T-helper 1 cell treated with Interleukin-12 subunit alpha and Interleukin-12 subunit beta and Interleukin-4 antibody, amounts not matched to agents 30 μg/mL and 1 μg/mL, for 36 hours (primary cell): ENCODE measurements at regions not wholly inside any gene's neighbourhood (a gene's known extent, or its start where the extent isn't known, plus 50 kb on each side); places are given as distances from the start of the nearest gene placed in this dataset.

Experiments
- H3K27ac Mint-ChIP-seq: one replicate; pipeline ENCODE4 v1.8.0; 2021; ENCODE audit warnings: mild to moderate bottlenecking, mixed read lengths
- H3K27me3 Mint-ChIP-seq: one replicate; pipeline ENCODE4 v1.8.0; 2021; ENCODE audit warnings: low read depth, mixed read lengths
- H3K36me3 Mint-ChIP-seq: one replicate; pipeline ENCODE4 v1.8.0; 2021; ENCODE audit warnings: low read depth, mixed read lengths
- H3K4me1 Mint-ChIP-seq: one replicate; pipeline ENCODE4 v1.8.0; 2021; ENCODE audit warnings: low read depth, mixed read lengths
- H3K4me3 Mint-ChIP-seq: one replicate; pipeline ENCODE4 v1.8.0; 2021; ENCODE audit warnings: mild to moderate bottlenecking, moderate library complexity, mixed read lengths
- H3K9me3 Mint-ChIP-seq: one replicate; pipeline ENCODE4 v1.8.0; 2021; ENCODE audit warnings: mixed read lengths

DNA sequence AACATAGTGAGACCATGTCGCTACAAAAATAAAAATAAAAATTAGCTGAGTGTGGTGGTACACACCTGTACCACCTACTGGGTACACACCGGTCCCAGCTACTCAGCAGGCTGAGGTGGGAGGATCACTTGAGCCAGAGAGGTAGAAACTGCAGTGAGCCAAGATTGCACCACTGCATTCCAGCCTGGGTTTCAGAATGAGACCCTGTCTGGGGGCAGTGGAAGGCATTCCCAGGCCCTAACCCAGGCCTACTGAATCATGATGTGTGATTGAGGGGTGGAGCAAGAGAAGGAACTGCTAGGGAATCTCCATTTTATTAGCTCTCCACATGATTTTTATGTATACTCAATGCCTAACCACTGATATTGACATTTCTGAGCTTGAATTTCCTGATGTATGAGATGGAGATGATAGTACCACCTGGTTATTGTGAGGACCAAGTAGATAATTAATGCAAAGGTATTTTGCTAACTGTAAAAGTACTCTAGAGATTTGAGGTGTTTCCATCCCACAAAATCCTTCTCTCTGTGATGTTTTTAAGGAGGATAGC, 169.5 kb upstream of the UMPS start:
- Mint-ChIP-seq H3K9me3 (no peaks in the 10 kb centered on the region), H3K4me1 (no peaks in the 10 kb centered on the region), H3K27ac (no peak overlapping the region), H3K36me3 (no peaks in the 10 kb centered on the region), H3K27me3 (peaks cover 63% of the 10 kb centered on the region), H3K4me3 (no peak overlapping the region)

DNA sequence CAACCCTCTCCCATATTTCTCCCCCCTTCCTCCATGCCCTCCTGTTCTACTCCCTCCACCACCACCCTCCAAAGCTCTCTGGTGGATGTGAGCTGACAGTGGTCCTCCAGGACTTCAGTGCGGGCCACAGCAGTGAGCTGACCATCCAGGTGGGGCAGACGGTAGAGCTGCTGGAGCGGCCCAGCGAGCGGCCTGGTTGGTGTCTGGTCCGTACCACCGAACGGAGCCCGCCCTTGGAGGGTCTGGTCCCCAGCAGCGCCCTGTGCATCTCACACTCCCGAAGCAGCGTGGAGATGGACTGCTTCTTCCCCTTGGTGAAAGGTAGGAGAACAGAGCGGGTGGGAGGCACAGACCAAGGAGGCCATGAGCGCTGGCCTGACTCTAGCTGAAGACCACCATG, 167.5 kb upstream of the UMPS start:
- no peaks in the 10 kb centered on the region for H3K36me3 Mint-ChIP-seq
- H3K27ac Mint-ChIP-seq = no peak overlapping the region
- H3K9me3 Mint-ChIP-seq = no peaks in the 10 kb centered on the region

GRCh38 chr3:124563376-124563775, 166.9 kb upstream of the UMPS start:
- no peaks in the 10 kb centered on the region for H3K4me1 Mint-ChIP-seq
- no peak overlapping the region for H3K4me3 Mint-ChIP-seq
- H3K27ac Mint-ChIP-seq = no peak overlapping the region
- no peaks in the 10 kb centered on the region for H3K36me3 Mint-ChIP-seq
- peaks cover 44% of the 10 kb centered on the region for H3K27me3 Mint-ChIP-seq
- H3K9me3 Mint-ChIP-seq = no peaks in the 10 kb centered on the region

More for the DNA sequence above, 167.5 kb upstream of the UMPS start:
- peaks cover 45% of the 10 kb centered on the region for H3K27me3 Mint-ChIP-seq
- no peak overlapping the region for H3K4me3 Mint-ChIP-seq
- H3K4me1 Mint-ChIP-seq = no peaks in the 10 kb centered on the region

- Mint-ChIP-seq H3K4me3 (no peak overlapping the region), H3K4me1 (no peaks in the 10 kb centered on the region), H3K27me3 (peaks cover 37% of the 10 kb centered on the region), H3K36me3 (no peaks in the 10 kb centered on the region), H3K27ac (no peak overlapping the region), H3K9me3 (no peaks in the 10 kb centered on the region)
These were observed 165.2 kb upstream of the UMPS start for GRCh38 chr3:124565013-124565412.

DNA sequence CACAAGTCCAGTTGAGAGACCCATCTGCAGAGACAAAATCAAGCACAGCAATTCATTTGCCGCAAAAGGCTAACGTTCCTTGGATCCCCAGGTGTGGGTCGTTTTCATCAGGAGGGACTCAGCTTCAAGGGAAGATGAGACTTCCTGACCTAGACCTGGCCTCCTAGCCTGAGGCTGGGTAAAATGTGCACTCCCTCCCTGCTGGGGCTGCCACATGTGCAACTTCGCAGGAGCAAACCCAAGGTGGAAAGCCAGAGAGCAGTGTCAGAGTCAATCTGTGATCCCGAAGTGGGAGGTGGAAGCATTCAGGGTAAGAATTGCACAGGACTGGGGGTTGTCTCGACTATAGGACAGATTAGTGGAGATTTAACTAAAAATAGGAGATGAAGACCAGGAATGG, 164.7 kb upstream of the UMPS start:
- Mint-ChIP-seq H3K36me3 (no peaks in the 10 kb centered on the region), H3K27ac (no peak overlapping the region), H3K27me3 (peaks cover 31% of the 10 kb centered on the region), H3K4me3 (no peak overlapping the region), H3K4me1 (no peaks in the 10 kb centered on the region), H3K9me3 (no peaks in the 10 kb centered on the region)

DNA sequence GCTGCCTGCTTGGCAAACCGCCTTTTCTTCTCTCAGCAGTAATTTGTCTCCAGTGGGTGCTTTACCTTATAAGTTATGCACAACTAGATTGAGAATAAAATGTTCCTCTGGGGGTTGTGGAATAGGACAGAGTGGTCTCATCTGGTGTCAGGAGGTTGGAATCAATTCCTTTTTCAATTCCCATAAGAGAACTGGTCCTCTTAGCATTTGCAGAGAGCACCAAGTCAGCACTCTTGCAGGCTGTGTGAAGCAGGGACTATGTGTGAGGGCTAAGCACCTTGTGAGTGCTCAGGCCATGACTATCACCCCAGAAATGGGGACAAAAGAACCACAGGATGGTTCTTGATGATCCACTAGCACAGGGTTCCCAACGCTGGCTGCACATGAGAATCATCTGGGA, 163.6 kb upstream of the UMPS start:
- no peaks in the 10 kb centered on the region for H3K9me3 Mint-ChIP-seq
- H3K27ac Mint-ChIP-seq = no peak overlapping the region
- H3K27me3 Mint-ChIP-seq = peaks cover 27% of the 10 kb centered on the region
- no peaks in the 10 kb centered on the region for H3K4me1 Mint-ChIP-seq
- no peak overlapping the region for H3K4me3 Mint-ChIP-seq
- no peaks in the 10 kb centered on the region for H3K36me3 Mint-ChIP-seq

DNA sequence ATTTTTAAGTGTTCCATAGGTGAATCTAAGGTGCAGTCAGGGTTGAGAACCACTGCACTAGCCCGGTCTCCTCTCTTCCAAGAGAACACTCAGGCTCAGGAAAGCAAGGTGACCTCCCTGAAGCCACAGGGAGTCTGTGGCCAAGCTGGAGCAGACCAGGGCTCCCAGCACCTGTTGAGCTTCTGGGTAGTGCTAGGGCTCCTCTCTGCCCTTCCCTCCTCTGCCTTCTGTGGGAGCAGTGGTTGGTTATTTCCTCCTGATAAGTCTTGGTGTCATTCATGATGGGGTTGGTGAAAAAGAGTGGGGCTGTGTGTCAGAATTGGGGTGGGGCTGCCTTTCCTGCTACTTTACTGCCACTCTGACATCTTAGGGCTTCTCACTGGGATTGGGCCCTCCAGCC, 163.1 kb upstream of the UMPS start:
- Mint-ChIP-seq H3K4me3 (no peak overlapping the region), H3K27ac (no peak overlapping the region), H3K9me3 (no peaks in the 10 kb centered on the region), H3K4me1 (no peaks in the 10 kb centered on the region), H3K36me3 (no peaks in the 10 kb centered on the region), H3K27me3 (peaks cover 26% of the 10 kb centered on the region)

DNA sequence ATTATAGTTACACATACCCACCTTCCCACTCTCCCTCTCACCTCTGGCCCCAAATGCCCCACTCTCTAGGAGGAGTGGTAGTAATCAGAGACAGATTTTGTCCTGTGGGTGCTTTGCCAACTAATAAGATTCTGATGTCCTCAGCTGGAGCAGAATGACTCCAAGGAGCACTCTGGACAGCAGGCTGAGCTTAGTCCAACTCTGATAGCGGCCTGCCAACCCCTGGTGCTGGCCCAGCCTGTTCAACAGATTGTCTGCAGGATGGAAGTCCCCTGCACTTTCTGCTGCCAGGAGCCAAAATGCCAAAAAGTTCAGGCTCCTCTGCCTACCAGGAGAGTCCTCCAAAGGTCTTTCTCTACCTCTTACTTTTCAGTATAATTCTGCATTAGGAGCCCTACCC, 160.5 kb upstream of the UMPS start:
- Mint-ChIP-seq H3K27me3 (peaks cover 27% of the 10 kb centered on the region), H3K36me3 (no peaks in the 10 kb centered on the region), H3K4me1 (no peaks in the 10 kb centered on the region), H3K9me3 (no peaks in the 10 kb centered on the region), H3K4me3 (no peak overlapping the region), H3K27ac (no peak overlapping the region)

GRCh38 chr3:124570232-124570631, 160.0 kb upstream of the UMPS start:
- Mint-ChIP-seq H3K27ac (no peak overlapping the region), H3K4me1 (peaks cover 3% of the 10 kb centered on the region), H3K27me3 (peaks cover 26% of the 10 kb centered on the region), H3K36me3 (no peaks in the 10 kb centered on the region), H3K9me3 (no peaks in the 10 kb centered on the region), H3K4me3 (no peak overlapping the region)

DNA sequence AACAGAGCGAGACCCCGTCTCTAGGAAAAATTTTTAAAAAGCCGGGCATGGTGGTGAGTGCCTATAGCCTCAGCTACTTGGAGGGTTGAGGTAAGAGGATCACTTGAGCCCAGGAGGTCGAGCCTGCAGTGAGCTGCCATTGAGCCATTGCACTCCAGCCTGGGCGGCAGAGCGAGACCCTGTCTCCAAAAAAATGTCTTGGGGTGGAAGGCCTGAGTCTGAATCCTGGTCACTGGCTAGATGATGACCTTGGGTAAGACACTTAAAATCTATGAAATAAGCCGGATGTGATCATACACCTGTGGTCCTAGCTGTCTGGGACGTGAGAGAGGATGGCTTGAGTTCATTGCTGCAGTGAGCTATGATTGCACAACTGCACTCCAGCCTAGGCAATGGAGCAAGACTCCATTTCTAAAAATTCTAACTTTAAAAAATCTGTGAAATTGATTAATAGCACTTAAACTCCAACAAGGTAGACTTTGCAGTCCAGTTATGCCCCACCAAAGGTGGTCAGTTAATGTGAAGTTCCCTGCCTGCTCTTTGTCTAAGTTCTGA, 157.3 kb upstream of the UMPS start:
- Mint-ChIP-seq H3K4me1 (peaks cover 5% of the 10 kb centered on the region), H3K27me3 (peaks cover 28% of the 10 kb centered on the region), H3K27ac (no peak overlapping the region), H3K36me3 (no peaks in the 10 kb centered on the region), H3K4me3 (no peak overlapping the region), H3K9me3 (no peaks in the 10 kb centered on the region)

DNA sequence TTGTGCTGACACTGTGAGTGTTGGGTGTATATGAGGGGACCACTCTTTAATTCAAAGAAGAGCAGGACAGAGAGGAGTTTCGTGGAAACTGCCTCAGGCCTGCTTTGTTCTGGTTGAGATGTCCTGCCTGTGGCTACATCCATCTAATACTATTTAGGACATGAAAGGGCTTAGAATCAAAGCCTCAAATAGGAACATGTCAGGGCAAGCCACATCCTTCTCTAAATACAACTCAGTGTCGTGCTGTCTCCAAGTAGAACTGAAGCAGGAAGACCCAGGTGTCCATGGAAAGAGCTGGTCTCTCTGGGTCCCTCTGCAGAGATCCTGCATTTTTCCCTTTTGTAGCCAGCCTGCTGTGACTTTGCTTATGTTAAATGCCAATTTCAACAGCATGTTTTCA, 156.2 kb upstream of the UMPS start:
- Mint-ChIP-seq H3K36me3 (no peaks in the 10 kb centered on the region), H3K27ac (no peak overlapping the region), H3K4me1 (peaks cover 5% of the 10 kb centered on the region), H3K9me3 (no peaks in the 10 kb centered on the region), H3K27me3 (peaks cover 30% of the 10 kb centered on the region), H3K4me3 (no peak overlapping the region)

DNA sequence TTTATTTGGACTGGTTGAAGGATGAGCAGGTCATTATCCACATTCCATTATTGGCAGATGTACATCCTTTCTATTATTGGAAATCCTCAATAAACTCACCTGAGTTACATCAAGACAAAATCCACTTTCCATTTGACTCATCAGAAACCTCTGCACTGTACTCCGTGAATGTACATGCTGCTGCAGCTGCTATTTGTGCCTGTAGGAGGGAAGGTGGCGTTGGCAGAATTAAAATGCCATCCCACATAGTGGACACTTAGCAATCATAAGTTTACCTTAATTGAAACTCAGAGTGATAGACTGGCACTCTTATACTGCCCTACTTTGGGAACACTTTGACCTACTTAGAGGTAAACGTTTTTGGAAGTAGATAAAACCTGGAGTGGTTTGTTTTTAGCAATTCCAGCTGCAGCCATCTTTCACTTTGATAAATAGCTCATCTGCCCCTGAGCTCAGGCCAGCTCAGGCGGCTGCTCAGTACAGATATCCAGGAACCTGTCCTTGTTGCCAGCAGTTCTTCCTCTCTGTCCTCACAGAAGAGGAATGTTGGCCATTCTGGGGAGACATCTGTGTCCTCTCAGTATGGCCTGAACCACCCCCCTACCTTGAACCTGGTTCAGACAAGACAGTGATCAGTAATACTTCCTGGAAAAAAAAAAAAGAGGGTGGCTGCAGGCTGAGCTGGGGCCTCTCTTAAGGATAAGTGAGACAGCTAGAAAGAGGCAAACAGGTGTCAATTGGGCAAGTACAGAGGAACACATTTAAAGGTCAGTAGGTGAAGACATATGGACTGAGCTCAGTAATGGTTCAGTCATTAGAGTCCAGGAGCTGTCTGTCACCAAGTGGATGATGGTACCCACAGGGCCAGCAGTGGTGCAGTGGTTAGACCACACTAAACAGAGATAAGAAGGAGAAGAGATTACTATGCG, 153.4 kb upstream of the UMPS start:
- Mint-ChIP-seq H3K9me3 (no peaks in the 10 kb centered on the region), H3K27ac (no peak overlapping the region), H3K36me3 (no peaks in the 10 kb centered on the region), H3K4me3 (no peak overlapping the region), H3K4me1 (peaks cover 5% of the 10 kb centered on the region), H3K27me3 (peaks cover 41% of the 10 kb centered on the region)

GRCh38 chr3:124577494-124578167, 152.6 kb upstream of the UMPS start:
- H3K27me3 Mint-ChIP-seq = peaks cover 42% of the 10 kb centered on the region
- no peak overlapping the region for H3K27ac Mint-ChIP-seq
- H3K9me3 Mint-ChIP-seq = no peaks in the 10 kb centered on the region
- no peaks in the 10 kb centered on the region for H3K36me3 Mint-ChIP-seq
- H3K4me3 Mint-ChIP-seq = no peak overlapping the region
- peaks cover 5% of the 10 kb centered on the region for H3K4me1 Mint-ChIP-seq

- Mint-ChIP-seq H3K9me3 (no peaks in the 10 kb centered on the region), H3K4me3 (no peak overlapping the region), H3K36me3 (no peaks in the 10 kb centered on the region), H3K27ac (no peak overlapping the region), H3K27me3 (peaks cover 54% of the 10 kb centered on the region), H3K4me1 (peaks cover 7% of the 10 kb centered on the region)
These were observed 150.6 kb upstream of the UMPS start for GRCh38 chr3:124579641-124580040.

DNA sequence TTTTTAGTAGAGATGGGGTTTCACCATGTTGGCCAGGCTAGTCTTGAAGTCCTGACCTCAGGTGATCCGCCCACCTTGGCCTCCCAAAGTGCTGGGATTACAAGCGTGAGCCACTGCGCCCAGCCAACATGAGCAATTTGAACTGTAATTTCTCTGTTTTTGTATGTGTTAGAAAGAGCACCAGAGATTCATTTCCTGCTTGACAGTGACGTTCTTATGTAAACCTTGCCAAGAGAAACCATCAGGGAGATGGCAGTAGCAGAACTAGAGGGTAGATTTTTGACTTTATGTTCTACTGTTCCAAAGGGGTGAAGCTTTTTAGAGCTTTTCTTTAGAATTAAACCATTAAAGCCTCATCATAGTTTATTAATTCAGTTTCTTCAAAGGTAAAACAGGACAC, 148.1 kb upstream of the UMPS start:
- Mint-ChIP-seq H3K4me1 (peaks cover 8% of the 10 kb centered on the region), H3K27me3 (peaks cover 70% of the 10 kb centered on the region), H3K9me3 (no peaks in the 10 kb centered on the region), H3K4me3 (no peak overlapping the region), H3K27ac (no peak overlapping the region), H3K36me3 (no peaks in the 10 kb centered on the region)
